NCI-H82 (cell line): ENCODE measurements at regions not wholly inside any gene's neighbourhood (a gene's known extent, or its start where the extent isn't known, plus 50 kb on each side); places are given as distances from the start of the nearest gene placed in this dataset.

Experiments
- DNase-seq: peaks from one replicate; lab custom pipeline; 2025; lab: John Stamatoyannopoulos, UW

DNA sequence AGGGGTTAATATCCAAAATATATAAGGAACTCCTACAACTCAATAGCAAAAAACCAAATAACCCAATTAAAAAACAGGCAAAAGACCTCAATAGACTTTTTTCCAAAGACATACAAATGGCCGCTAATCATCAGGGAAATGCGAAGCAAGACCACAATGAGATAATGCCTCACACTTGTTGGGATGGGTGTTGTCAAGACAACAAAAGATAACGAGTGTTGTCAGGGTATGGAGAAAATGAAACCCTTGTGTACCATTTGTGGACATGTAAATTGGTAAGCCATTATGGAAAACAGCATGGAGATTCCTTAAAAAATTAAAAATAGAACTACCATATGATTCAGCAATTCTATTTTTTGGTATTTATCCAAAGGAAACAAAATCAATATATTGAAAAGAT, 620.2 kb downstream of the ACTL7B start:
- DNase-seq: no peak

DNA sequence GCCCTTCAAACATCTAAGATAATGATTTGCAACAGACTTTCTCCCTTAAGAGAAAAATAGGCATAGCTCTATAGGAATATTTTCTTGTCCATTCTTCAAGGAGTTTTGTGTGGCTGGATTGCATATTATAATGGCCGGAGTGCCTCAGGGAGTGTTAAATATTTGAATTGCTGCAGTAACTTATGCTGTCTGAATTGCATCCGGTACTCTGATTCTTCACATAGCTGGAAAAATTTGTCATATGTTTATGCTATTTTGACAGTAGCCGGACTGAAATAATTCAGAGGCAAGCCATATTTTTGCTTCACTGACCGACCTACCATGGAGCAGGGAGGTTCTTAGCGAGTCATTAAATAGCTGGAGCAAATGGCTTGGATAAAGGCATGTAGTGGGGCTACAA, 621.0 kb downstream of the ACTL7B start:
- no peak for DNase-seq

DNA sequence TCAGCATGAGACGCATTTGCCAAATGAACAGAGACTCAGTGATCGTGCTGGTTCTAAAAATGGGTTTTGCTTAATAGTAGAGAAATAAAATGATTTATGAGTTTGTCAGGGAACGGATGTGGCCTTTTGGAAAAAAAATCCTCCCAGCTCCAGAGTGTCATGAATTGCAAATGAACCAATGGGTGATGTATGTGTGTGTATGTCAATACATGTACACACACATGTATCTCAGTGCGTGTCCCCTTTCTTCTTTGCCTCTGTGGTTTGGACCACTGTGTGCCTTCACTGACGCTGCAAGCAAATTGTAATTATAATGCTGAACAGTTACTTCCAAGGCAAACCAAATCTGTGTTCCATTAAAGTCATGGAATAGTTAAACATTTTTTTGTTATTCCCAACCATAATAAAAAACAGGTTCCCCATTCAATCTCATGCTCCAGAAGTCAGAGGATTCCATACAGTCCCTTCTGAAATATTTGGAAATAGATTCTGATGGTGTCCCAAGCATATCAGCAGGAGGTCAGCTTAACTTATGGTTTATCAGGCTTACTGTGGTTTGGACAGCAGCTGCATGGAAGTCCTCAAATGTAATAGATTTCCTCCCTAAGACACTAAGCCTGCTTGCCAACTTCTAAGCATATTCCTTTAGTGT, 630.5 kb downstream of the ACTL7B start:
- DNase-seq: peak; percentile 21

DNA sequence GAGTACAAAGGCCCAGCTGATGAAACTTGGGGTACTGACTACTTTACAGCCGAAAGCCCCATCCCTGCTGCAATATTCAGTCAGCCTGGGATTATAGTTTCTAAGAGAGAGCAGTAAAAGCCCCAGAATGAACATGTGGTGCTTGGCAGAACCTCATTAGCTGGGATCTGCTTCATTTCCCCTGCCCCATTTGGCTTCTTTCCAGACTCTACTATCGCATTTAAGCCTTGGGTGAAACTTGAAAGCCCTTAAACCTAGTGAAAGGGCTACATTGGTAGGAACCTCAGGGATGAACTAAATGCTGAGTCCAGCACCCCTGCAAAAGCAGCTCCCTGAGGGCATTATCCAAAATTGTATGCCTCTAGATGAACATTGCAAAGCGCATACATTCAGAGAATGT, 631.1 kb downstream of the ACTL7B start:
- peak; percentile 83 for DNase-seq

DNA sequence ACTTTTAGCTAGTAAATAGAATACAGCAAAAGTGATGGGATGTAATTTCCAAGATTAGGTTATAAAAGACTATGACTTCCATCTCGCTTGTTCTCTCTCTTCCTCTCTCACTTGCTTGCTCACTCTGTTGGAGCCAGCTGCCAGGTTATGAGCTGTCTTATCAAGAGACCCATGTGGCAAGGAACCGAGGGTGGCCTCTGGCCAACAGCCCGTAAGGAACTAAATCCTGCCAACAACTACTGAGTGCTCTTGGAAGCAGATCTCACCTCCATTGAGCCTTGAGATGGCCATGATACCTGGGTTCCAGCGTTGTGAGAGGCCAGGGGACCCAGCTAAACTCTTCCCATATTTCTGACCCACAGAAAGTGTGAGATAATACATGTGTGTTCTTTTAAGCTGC, 636.1 kb downstream of the ACTL7B start:
- DNase-seq: no peak

DNA sequence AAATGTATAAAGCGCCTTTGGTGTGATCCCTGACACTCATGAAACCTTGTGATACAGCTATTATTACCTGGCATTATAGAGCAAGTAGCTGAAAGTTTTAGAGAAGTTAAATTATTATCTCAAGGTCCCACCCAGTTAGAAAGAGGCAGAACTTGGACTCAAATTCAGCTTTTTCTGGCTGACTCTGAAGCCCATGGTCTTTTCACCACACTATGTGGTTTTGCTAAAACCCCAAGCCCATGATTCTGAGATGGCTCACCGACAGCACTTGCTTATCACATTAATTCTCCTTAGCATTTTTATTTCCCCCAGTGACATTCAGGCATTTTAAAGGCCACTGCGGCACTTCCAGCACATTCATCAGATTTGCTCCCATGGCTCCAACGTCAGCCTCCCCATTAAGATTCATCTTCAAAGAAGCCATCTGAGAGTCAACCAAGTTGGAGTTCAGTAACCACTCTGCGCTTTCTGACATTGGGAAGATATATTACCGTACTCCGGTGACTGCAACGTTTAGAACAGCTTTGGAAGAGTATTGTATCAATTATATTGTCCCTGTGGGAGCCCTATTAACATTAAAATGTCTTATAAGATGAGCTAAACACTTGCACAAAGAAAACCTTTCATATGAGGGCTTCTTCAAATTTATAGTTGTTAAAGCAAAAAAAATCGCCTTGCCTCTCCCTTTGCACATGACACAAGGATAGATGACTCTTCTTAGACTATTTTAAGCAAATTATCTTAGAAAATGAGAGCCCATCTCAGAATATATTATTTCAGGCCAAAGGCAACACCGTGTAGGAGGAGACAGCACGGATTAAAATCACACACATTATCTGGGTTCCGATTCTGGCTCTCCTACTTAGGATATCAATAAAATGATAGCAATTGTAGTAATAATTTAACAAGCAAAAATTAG, 638.1 kb downstream of the ACTL7B start:
- DNase-seq: no peak

DNA sequence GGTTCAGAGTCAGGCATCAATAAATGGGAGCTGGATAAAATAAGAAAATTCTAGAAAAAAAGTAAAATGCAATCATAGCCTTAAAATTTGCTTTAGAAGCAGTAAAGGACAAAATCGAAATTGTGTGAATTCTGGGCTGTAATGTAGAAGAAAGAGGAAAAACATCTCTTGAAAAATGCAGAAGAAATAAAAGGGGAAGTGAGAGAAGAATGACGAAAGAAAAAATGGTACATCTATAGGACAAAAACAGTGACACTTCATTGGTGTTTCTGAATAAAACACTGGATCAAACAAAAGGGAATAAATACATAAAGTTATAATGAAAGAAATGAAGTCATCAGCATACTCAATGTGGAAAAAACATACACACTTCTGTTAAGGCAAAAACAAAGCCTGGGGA, 642.3 kb downstream of the ACTL7B start:
- no peak for DNase-seq

DNA sequence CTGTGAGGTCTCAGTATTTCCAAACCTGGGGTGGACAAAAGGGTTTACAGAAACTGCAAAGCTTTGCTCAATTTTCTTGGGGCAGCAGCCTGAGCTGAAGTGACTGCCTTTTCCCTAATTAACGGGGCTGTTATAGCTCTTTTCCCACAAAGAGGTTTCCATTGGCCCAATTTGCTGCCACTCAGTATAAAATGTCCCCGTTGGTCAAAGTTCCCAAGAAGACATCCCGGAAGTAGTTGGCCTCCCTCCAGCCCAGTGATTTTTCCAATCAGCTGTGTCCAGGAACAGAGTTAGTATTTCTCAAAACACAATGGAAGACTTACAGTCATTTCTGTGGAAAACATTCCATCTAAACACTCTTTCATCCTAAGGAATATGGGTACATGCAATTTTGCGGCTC, 643.6 kb downstream of the ACTL7B start:
- no peak for DNase-seq

DNA sequence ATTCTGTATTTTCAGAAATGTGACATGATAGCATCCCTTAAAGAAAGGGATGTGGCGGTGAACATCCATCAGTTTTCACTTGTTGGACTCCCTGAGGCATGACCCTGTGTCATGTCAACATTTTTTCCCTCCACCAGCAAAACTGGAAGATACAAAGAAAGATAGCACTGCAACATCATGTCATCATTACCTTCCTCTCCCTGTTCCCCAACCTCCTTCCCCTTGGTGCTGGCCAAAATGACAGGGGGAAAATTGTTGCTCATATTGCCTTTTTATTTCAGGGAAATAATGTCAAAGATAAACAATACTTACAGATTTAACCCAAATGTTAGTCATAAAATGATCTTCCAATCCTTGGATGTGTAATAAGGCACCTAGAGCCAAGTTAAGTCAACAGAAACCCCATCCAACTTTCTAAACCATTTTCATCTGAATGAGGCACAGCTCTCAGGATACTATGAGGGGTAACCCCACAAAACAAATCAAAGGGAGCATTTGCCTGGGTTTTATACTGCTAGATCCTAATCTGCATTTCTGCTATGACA, 644.3 kb downstream of the ACTL7B start:
- DNase-seq: no peak

DNA sequence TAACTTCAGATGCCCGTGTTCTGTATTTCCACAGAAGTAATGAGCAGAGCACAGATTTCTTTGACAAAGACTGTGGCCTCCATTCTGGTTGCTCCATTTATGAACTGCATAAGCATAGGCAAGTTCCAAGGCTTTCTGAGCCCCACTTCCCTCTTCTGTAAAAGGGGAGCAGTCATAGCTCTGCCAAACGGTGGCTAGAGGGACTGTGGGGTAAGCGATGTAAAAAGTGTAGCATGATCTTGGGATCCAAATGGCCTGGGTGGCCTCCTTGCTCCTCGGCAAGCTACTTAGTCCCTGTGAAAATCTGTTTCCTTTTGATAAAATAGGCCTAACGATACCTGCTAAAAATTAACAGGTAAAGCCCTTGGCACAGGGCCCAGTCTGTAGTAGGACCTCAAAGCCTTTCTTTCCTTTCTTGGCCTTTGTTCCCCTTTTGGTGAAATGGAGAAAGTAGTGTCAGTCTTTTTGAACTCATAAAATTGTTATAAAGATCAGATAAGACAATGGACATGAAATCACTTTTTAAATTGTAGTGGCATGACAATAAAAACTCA, 646.6 kb downstream of the ACTL7B start:
- no peak for DNase-seq

DNA sequence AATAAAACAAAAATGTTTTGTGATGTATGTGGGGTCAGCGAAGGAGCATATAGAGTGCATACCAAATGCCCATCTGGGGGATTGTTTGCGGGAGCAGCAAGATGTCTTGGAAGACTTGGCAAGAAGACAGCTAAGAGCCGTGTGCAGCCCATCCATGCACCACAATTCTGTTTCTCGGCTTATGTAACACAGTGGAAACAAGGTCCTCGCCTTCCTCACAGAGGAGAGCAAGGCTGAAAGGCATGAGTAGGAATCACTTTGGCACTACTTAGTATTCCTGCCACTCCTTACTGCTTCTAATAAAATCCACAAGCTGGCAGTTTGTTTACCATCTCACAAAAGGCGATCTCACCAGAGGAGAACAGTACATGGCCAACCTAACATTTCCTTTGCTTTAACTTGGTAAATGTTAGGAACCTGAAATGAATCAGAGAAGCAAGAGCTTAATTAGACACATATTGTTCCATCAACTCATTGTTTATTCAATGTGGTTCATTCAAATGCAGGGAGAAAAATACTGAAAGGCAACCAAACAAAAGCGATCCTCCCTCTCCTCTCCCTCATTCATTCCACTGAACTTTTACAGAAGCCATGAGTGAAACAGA, 648.1 kb downstream of the ACTL7B start:
- no peak for DNase-seq

DNA sequence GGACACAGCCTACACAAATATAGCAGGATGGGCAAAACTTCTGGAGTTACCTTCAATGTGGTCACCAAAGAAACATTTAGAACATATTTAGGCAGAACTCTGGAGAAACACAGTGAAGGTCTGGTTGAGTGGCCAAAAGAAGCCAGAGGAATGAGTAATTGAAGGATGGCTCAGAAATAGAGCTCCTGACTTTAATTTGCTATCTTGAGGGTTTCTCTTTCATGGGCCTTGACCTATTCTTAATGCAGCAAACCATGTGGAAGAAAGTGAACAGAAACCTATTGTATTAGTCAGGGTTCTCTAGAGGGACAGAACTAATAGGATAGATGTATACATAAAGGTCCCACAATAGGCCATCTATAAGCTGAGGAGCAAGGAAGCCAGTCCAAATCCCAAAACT, 650.5 kb downstream of the ACTL7B start:
- DNase-seq: no peak

DNA sequence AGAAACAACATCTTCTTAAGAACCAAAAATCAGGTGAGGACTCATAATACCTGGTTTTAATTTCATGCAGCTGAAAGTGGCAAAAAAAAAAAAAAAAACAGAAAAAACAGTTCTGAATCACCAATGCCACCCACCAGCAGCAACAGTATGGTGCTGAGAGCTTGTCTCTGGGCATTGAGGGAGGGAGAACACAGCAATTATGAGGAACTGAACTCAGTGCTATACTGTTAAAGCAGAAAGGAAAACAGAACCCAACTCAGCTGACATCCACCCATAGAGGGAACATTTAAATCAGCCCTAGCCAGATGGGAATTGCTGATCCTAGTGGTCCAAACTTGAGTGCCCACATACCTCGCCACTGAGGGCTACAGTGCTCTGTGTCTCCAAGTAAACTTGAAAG, 657.9 kb downstream of the ACTL7B start:
- no peak for DNase-seq

DNA sequence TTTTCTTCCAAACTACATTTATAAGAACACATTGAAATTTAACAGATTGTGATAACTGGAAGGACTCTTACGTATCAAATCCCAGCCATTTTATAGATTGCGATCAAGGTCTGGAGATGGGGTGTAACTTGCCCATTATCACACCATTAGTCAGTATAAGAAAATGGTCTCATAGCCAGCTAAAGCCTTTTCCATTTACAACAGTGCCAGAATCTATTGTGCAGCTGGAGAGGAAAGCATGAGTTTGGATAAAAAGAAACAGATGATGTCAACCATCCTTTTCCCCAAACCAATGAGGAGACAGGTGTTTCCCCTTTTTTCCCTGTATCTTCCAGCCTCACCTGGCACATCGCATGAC, 658.8 kb downstream of the ACTL7B start:
- DNase-seq: no peak

DNA sequence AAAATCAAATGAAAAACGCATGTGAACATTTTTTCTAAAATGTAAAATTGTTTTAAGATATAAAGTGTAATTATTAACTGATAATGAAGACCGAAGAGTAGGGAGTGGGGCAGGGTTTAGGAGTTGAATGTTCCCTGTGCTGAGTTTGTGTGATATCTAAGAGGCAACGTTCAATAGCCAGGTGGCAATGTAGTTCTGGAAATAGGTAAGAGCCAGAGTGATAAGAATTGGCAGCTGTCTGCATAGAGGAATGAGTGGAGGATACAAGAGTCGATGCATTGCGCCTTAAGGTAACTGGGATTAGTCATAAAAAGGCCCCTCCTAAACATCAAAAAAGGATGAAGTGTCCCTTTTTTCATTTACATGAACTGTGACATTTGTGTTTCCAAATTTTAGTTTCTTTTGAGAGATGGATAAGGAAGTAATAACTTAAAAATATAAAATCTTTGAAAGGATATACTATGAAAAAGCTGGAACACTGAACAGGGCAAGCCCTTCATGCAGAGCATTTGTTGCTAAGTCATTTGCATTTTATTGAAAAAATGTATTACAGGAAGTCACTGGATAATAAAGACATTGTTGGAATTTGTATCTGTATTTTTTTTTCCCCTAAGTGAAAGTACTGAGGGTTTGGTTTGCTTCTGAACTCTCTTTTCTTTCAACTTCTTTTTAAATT, 659.3 kb downstream of the ACTL7B start:
- DNase-seq: peak; percentile 3

DNA sequence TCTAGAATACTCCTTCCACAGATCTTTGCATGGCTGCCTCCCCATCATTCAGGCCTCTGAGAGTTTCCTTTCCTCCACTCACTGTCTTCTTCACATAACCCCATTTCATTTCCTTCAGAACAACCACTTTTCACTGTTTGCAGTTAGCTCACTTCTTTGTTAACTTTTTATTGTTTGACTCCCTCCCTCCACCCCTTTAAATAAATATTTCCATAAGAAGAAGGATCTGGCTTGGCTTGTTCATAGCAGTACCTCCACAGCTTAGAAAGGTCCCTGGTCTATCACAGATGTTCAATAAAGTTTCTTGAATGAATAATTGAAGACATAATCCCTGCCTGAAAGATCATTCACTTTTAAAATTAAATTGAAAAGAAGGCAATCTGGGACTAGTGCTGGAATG, 661.6 kb downstream of the ACTL7B start:
- DNase-seq: no peak

DNA sequence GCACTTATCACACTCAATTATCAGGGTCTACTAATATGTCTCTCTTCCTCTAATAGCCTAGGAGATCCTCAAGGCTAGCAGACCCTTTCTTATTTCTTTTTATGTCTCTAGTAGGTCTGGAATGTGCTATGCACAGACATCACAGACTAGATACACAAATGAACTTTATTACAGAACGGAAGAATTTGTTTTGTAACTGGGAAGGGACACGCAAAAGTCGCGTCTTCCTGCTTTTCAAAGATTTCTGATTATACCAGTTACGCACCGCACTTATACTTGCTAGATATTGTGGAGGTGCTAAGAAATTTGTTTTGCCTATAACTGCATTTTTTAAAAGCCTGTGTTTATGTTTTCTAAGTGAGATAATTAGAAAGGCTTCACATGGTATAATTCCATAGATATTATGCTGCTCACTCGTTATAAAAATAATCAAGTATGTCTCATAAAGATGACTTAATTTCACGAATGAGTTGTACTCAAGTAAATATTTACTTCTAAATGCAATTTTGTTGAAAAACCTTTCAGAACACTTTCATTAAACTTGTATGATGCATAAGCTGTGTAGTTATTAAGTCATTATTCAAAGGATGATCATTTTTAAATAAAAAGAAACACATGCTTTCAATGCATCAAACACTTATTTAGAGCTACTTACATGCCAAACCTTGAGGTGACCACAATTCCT, 662.6 kb downstream of the ACTL7B start:
- no peak for DNase-seq

DNA sequence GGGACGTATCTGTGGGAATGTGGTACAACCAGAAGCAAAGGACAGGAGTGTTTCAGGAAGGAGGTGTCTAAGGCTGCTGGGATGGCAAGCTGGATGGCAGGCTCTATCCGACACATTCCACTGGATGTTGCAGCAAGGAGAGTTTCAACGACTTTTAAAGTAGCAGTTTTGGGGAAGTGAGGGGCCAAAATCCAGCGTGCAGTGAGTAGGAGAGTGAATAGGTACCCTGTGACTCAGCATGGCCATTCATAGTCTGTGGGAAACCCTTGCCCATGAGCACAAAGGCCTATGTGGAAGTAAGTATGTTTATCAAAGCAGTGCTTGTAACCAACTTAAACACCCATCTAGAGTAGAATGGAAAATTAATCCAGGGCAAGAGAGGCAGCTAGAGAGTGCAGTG, 664.7 kb downstream of the ACTL7B start:
- DNase-seq: no peak

DNA sequence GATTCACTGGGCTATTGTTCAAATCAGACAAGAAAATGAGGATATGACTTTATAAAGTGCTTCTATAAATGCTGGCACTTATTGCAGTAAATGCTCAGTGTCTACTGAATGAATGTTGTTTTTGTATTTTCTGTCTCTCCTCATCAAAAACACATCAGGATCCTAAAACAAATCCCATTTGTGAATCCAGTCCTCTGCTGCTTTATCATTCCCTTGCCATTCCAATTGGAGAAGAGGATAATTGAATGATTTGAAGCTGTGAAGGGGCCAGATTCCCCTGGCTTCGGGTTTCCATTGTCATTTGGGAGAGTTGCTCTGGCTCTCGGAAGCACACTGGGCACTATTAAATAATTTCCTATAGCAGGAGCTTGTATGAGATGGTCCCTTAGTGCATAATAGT, 666.8 kb downstream of the ACTL7B start:
- no peak for DNase-seq

DNA sequence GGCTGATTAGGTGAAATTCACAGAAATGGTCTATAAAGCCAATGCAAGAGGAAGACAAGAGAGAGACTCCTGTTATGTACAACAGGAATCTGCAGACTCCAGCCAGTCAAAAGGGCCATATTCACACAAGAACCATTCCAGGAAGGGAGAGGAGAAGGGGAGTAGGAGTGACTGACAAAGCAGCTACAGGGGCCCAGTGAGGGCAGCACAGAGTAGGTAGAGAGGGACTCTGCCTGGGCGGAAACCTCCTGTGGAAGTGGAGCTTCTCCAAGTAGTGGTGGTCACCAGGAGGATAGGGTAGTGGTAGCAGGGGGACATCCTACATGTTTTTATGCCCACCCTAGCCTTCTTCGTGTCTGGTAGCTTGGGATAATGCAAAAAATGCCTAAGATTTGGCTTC, 667.3 kb downstream of the ACTL7B start:
- DNase-seq: no peak

DNA sequence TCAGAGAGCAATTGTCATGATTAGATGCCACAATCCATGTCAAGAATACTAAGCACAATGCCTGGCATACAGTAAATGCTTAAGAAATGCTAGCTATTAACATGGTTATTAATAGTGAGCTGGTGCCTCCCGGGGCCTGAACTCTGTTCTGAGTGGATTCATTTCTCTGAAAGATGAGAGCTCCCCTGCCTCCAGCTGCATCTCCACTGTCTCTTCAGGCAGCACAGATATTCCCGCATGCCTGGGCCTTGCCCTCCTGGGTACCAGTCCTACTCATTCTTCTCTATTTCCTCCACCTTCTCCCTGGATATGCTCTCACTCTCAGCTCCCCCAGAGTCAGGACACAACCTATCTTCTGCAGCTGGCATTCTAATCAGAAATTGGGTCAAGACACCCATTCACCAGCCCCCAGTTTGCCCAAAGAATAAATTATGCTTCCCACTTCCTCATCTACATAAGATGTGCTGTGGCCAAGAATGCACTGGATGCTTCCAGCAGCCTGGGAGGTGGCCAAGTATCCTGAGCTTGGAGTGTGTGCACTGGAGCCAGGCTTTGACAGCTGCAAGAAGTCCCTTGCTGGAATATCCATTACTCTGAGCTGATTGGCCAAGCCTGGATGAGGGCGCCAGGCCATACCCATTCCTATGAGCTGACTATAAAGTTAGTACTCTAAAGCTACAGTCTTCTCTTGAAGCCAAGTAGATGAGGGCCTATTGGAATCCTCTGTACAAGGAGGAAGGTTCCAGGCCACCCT, 669.0 kb downstream of the ACTL7B start:
- no peak for DNase-seq
